ENCODE measurements at regions not wholly inside any gene's neighbourhood (a gene's known extent, or its start where the extent isn't known, plus 50 kb on each side); places are given as distances from the start of the nearest gene placed in this dataset.

DNA sequence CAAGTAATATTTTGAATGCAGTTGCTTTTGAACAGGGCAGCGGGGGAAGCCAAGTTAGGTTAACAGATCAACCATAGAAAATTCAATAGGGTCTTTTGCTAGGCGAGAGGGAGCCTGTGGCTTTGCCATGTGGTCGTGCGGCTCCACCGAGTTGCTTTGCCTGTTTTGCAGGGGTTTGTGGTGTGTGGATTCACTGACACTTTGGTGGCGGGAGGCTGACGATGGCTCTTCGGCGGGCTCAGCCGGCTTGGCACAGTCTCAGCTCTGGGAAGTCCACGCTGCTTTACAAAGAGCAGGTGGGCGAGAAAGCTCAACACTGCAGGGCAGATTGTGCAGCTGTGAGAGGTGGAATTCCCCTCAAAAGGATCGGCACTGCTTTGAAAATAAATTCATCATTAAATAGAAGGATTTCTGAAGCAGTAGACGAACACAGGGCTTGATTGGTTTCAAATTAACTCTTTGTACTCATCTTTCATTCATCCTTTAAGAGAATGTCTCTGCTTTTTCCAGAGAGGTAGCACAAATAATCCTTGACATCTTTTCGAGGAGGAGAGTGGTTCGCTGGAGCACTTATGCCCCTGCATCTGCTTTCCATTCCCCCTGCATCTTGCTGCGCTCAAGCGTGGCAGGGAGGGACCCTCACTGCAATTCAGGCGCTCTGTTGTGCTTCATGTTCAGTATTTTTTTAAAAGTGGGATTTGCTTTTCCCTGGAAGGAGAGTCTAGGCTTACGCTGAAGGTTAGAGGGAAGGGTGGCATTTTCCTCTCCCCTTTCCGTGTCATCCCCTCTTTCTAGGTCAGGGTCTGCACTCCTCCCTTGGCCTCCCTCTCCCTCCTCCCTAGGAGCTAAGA lies 201.8 kb upstream of the LEF1 start:
- TF ChIP-seq POLR2AphosphoS5 (IDR thresholded peaks at IDR 0.05; ENCODE audit: low read depth, low read length) (no peak), POLR2A (IDR thresholded peaks at IDR 0.05; ENCODE audit: low read depth, low read length) (no peak), TAF1 (IDR thresholded peaks at IDR 0.05; ENCODE audit: low read depth, low read length) (no peak)

Measured in GM12891 (cell line).